ENCODE measurements at regions not wholly inside any gene's neighbourhood (a gene's known extent, or its start where the extent isn't known, plus 50 kb on each side); places are given as distances from the start of the nearest gene placed in this dataset.

DNA sequence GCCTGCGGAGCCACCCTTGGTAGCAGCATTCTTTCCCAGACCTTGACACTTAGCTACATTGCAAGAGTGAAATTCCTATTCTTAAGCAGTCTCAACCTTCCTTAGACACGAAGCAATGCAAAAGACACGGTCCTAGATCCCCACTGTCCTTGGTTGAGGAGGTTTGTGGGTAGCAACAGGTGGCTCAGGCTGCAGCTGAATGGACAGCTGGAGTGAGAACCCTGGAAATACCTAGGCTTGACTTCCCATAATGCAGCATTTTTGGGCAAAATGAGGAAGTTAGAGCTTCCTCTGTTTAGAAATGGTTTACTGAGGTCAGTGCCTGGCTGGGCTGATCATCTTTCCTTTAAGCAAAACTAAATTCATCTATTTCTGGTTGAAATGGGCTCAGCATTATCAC is 296.6 kb downstream of the RFC3 start:
- no peak for DNase-seq (ENCODE audit: low read depth in 2 of 2)

DNA sequence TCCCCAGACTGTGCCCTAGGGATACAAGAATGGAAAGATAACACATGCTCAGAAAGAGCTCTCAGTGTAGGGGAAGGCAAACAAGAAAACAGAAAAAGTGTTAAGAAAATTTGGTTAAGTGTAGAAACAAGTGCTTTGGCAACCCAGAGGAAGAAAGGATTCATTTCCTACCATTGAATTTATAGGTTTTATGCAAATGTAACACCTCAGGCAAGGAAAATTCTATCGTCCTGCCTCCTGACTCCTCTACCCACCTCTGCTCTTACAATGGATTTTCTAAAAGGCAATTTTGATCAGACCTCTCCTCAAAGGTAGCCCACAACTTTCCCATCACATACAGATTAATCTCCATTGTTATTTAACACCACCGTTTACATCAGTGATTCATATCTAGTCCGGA is 298.7 kb downstream of the RFC3 start:
- no peak for DNase-seq (ENCODE audit: low read depth in 2 of 2)

DNA sequence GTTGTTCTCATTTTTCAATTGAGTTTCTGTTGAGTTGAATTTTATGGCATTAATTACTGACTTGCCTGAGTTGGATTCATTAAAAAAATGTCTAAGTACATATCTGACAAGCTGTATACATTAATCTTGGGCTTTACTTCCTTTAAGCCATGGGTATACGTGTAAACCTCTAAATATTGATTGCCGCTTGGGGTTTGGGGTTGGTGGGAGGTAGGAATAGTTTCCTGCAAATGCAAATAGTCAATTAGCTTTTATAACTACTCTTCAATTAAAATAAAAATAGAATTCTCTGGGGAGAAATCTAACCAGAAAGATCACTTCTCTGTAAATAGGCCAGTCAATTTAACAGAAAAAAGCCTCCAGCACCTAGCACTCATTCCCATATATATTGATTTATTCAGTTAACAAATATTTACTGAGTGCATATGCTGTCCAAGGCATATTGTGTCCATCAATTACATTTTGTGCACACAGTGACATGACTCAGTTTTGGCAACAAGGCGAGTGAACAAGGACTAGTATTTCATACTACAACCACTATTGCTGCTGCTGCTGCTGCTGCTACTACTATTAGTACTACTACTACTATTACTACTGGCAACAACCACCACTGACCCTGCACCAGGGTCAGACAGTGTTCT is 306.8 kb downstream of the RFC3 start:
- DNase-seq (ENCODE audit: low read depth in 2 of 2), result no peak

GRCh38 chr13:34127523-34127922 is 309.6 kb downstream of the RFC3 start:
- DNase-seq (ENCODE audit: low read depth in 2 of 2), result no peak

- no peak for DNase-seq (ENCODE audit: low read depth in 2 of 2)
These were observed 310.7 kb downstream of the RFC3 start for GRCh38 chr13:34128661-34129060.

DNA sequence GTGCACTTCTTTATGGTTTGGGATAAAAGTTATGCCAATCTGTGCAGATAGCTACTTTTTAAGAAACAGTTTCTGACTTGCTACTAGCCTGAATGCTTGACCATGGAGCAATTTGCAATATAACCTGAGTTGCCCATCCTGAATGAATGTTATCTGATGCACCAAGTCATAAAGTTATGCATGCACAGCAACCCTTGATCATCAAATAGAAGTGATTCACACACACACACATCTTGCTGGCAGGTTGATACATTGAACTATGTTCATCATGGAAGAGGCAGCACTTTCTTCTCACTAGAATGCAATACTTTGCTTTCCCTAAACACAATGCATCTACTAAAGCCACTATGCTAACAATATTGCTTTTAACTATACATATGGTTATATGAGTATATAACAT is 311.5 kb downstream of the RFC3 start:
- DNase-seq (ENCODE audit: low read depth in 2 of 2), result no peak

- no peak for DNase-seq (ENCODE audit: low read depth in 2 of 2)
These were observed 319.3 kb downstream of the RFC3 start for GRCh38 chr13:34137200-34137599.

- no peak for DNase-seq (ENCODE audit: low read depth in 2 of 2)
These were observed 321.8 kb downstream of the RFC3 start for GRCh38 chr13:34139660-34140227.

DNA sequence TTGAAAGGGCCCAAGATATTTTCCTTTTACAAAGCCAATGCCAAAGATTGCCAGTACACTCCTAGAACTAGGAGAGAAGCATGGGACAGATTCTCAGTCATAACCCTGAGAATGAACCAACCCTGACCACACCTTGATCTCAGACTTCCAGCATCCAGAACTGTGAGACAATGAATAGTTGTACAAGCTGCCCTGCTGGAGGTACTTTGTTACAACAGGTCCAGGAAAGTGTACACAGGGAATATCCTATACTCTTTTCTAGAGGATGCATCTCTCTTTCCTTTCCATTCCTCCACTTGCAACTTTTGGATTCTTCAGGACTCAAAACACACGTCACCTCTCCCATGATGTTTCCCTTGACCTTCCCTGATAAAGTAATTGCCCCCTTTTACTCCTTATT is 325.7 kb downstream of the RFC3 start:
- DNase-seq (ENCODE audit: low read depth in 2 of 2), result no peak

DNA sequence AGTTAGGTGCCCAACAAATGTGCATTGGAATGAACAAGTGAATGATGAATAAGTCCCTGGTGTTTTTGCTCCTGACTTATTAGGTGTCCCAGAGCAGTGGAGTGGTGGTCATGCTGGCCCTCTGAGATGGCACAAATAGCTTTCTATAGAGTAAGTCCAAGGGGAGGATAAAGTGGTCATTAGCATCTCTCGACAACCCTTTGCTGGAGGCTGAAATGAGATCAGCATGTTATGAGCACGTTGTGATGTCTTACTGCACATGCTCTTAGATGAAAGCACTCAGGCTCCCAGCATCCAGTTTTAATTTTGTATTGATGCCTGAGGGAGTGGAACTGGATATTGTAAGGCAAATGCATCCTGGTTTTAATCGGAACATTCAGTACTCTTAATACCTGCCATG is 326.2 kb downstream of the RFC3 start:
- DNase-seq (ENCODE audit: low read depth in 2 of 2), result no peak

- DNase-seq (ENCODE audit: low read depth in 2 of 2), result no peak
These were observed 327.1 kb downstream of the RFC3 start for GRCh38 chr13:34145061-34145460.

GRCh38 chr13:34148359-34148758 is 330.4 kb downstream of the RFC3 start:
- DNase-seq (ENCODE audit: low read depth in 2 of 2), result no peak

DNA sequence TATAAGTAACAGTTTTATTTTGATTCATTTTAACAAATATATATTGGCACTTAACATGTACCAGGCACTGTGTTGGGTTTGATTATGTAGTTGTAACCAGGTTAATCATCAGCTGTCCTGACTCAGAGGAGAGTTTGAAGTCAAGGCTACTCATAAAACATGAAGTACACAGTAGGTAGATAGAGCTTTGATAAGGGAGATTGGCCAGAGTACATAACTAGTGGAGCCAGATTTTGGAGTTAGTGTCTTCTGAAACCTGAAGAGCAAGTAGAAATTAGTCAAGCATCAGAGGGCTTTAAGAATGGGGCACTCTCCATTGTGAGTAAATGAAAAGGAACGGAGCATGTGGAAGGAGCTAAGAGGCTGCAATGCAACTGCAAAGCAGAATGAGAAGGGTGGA is 333.9 kb downstream of the RFC3 start:
- DNase-seq (ENCODE audit: low read depth in 2 of 2), result no peak

GRCh38 chr13:34152409-34152808 is 334.5 kb downstream of the RFC3 start:
- DNase-seq (ENCODE audit: low read depth in 2 of 2), result no peak

GRCh38 chr13:34152996-34153395 is 335.0 kb downstream of the RFC3 start:
- no peak for DNase-seq (ENCODE audit: low read depth in 2 of 2)

DNA sequence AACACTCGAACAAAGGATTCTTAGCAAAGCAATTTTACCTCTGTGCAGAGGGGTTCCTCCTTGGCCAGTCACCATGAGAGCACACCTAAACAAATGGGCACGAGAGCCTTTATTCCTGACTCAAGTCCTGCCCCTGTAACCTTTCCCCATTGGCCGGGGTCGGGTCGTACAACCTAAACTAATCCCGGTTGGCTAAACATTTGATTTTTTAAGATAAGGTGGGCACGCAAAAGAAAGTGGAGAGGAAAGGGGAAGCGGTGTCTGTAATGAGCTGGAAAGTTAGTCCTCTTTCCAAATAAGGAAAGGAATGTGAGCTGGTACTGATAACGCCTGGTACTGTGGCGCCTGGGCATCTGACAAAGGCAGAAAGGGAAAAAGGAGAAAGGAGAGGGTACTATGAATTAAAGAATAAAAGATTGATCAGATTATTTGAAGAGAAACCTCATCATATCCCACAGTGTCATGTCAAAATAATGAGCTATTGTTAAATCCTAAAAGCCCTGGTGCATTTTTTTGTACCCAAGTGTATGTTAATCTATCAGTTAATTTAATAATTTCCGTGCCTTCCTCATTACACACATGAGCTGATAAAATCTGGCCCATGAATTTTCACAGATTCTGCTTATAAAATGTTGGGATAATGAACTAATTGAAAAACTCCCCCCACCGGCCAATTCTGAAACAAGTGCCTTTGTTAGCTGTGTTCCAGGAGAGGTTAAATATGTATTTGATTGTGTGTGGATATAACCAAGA is 335.7 kb downstream of the RFC3 start:
- DNase-seq (ENCODE audit: low read depth in 2 of 2), result no peak

- DNase-seq (ENCODE audit: low read depth in 2 of 2), result no peak
These were observed 338.1 kb downstream of the RFC3 start for GRCh38 chr13:34155931-34156607.

- peak; percentile 2 to 14 for DNase-seq (ENCODE audit: low read depth in 2 of 2)
These were observed 339.0 kb downstream of the RFC3 start for GRCh38 chr13:34156841-34157365.

DNA sequence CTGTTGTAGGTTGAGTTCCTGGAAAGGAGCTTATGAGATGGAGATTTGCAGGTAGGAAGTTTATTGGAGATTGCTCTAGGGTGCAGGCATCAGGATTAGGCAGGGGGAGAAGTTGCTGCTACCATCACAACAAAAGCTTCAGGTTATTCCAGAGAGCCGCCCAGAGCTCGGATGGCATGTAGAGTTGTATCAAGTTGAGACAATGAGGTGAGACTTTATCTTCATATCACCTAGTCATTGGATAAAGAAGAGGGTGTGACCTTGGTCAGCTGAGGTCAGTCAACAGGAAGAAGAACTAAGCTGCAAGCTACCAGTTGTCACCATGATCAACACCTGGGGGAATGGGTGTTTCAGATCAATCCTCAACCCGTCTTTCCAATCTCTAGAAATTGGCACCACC is 342.0 kb downstream of the RFC3 start:
- no peak for DNase-seq (ENCODE audit: low read depth in 2 of 2)

DNA sequence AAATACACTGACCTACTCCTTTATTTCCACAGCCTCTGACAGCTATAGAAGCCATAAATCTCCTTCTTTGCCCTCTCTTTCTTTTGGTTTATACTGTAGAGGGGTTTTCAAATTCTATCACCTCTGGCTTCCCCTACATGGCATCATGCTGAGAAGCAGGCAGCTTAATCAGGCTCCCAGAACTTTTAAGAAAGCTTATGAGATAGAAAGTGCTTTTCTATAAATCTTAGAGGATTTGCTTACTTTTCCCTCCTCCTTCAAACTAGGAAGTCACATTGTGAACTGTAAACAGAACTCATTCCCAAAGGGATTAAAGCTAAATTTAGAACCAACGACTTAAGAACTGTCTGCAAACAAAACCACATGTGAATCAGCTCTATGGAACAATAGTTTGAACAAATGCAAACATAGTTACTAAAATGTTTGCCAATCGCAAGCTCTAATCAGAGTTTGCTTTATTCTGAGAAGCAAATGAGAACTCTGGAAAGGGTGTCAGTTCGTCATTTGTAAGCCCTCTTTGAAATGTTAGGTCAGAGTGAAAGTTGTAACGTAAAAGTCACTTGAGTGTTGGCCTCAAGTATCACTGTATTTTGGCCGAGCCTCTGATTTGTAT is 344.1 kb downstream of the RFC3 start:
- no peak for DNase-seq (ENCODE audit: low read depth in 2 of 2)

DNA sequence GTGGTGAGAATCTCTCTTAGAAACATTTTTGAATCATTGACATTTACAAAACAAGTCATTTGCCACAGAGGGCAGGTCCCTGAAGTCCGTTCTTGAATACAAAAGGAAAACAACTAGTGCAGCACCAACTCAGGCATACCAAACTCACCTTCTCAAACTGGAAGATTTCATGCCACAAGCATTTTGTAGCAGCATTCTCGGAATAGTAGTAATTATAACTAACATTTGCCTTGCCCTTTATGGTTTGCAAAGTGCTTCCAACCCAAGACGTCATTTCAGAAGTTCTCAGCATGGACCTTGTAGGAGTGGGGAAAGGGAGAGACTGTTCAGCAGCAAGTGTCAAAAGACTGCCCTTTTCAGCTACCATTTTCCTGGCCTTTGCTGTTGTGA is 344.6 kb downstream of the RFC3 start:
- DNase-seq (ENCODE audit: low read depth in 2 of 2), result no peak

GRCh38 chr13:34164582-34164981 is 346.6 kb downstream of the RFC3 start:
- no peak for DNase-seq (ENCODE audit: low read depth in 2 of 2)

All from stimulated activated CD4-positive, alpha-beta T cell treated with anti-CD3 and anti-CD28 coated beads, Interleukin-1b, Interleukin-23, amount 100 ng/mL, for 4 hours (primary cell).